Keratinocyte (primary cell): ENCODE measurements at regions not wholly inside any gene's neighbourhood (a gene's known extent, or its start where the extent isn't known, plus 50 kb on each side); places are given as distances from the start of the nearest gene placed in this dataset.

Experiments
- DNase-seq: peaks from one replicate; pipeline ENCODE4 v3.0.0-alpha.2; 2011; ENCODE audit warnings: low read depth, missing footprints, low spot score
- FAIRE-seq: peaks from 2 replicates; lab custom pipeline; 2011; peaks lifted over from hg19 to GRCh38; lab: Jason Lieb, UNC
- H2AFZ ChIP-seq: 2 replicates; pipeline ENCODE4 v1.6.0; 2012; ENCODE audit warnings: low read length, control low read depth, inconsistent platforms; ENCODE audit not compliant: control insufficient read depth
- H3K27ac ChIP-seq: 2 replicates; pipeline ENCODE4 v1.5.1; 2011; ENCODE audit warnings: low read length; ENCODE audit not compliant: control insufficient read depth, insufficient read depth
- H3K27me3 ChIP-seq: 3 replicates; pipeline ENCODE4 v1.6.0; 2011; ENCODE audit warnings: low read length; ENCODE audit not compliant: control insufficient read depth, insufficient read depth; ENCODE audit errors: extremely low read depth
- H3K36me3 ChIP-seq, 2 experiments: 2 replicates in 1 of 2; 3 replicates in 1 of 2; pipeline ENCODE4 v1.5.1; 2011; ENCODE audit warnings: low read length in 2 of 2, mild to moderate bottlenecking in 1 of 2; ENCODE audit not compliant: control insufficient read depth in 2 of 2, insufficient read depth in 2 of 2; ENCODE audit errors: extremely low read depth in 1 of 2
- H3K4me1 ChIP-seq: 3 replicates; pipeline ENCODE4 v1.5.1; 2011; ENCODE audit warnings: low read length; ENCODE audit not compliant: control insufficient read depth, insufficient read depth; ENCODE audit errors: extremely low read depth
- H3K4me2 ChIP-seq: 3 replicates; pipeline ENCODE4 v1.6.0; 2011; ENCODE audit warnings: low read depth, low read length; ENCODE audit not compliant: control insufficient read depth, insufficient read depth; ENCODE audit errors: extremely low read depth
- H3K4me3 ChIP-seq, 3 experiments: fragments of 200-600 bp in 1 of 3; sonication (generic) in 1 of 3; 2 replicates in 2 of 3; 3 replicates in 1 of 3; pipeline ENCODE4 v1.5.1; 2011 to 2016; ENCODE audit warnings: low read length in 3 of 3, mild to moderate bottlenecking in 3 of 3, control low read depth in 2 of 3, inconsistent platforms in 1 of 3, low read depth in 1 of 3, mixed read lengths in 1 of 3, mixed run types in 1 of 3, moderate library complexity in 1 of 3; ENCODE audit not compliant: control insufficient read depth in 2 of 3, insufficient read depth in 2 of 3; ENCODE audit errors: extremely low read depth in 1 of 3
- H3K79me2 ChIP-seq: 2 replicates; pipeline ENCODE4 v1.6.0; 2012; ENCODE audit warnings: low read length; ENCODE audit not compliant: control insufficient read depth, insufficient read depth
- H3K9ac ChIP-seq: 3 replicates; pipeline ENCODE4 v1.6.0; 2011; ENCODE audit warnings: low read length; ENCODE audit not compliant: control insufficient read depth, insufficient read depth; ENCODE audit errors: extremely low read depth
- H3K9me1 ChIP-seq: 3 replicates; pipeline ENCODE4 v1.6.0; 2011; ENCODE audit warnings: low read length; ENCODE audit not compliant: control insufficient read depth, insufficient read depth; ENCODE audit errors: extremely low read depth
- H3K9me3 ChIP-seq: 2 replicates; pipeline ENCODE4 v1.5.1; 2012; ENCODE audit warnings: low read depth, low read length; ENCODE audit not compliant: control insufficient read depth
- H4K20me1 ChIP-seq: 3 replicates; pipeline ENCODE4 v1.6.0; 2011; ENCODE audit warnings: low read length; ENCODE audit not compliant: control insufficient read depth, insufficient read depth; ENCODE audit errors: extremely low read depth
- EZH2 ChIP-seq: IDR thresholded peaks from one replicate; pipeline ENCODE4 v1.6.1; 2012; ENCODE audit warnings: inconsistent platforms, mild to moderate bottlenecking, low read length, moderate library complexity
- dilution Hi-C: fragments of 300-500 bp; cut with MboI; formaldehyde crosslinking; loops from one replicate; pipeline ENCODE4 v1.7.0; 2020; ENCODE audit warnings: low sequenced_read_pairs; ENCODE audit not compliant: extremely low pct_ligation_motif_present
- TF ChIP-seq, protein P1 (sequence below), 3 experiments: IDR thresholded peaks in 1 of 3; conservative IDR thresholded peaks in 1 of 3; optimal IDR thresholded peaks in 1 of 3; 2 replicates in 2 of 3; 3 replicates in 1 of 3; pipeline versions ENCODE3 to v1.5.1; 2011; ENCODE audit warnings: low read length in 3 of 3, mild to moderate bottlenecking in 3 of 3, moderate library complexity in 2 of 3, control low read depth in 1 of 3, inconsistent platforms in 1 of 3; ENCODE audit not compliant: insufficient read depth in 2 of 3; ENCODE audit errors: extremely low read depth in 1 of 3

DNA sequence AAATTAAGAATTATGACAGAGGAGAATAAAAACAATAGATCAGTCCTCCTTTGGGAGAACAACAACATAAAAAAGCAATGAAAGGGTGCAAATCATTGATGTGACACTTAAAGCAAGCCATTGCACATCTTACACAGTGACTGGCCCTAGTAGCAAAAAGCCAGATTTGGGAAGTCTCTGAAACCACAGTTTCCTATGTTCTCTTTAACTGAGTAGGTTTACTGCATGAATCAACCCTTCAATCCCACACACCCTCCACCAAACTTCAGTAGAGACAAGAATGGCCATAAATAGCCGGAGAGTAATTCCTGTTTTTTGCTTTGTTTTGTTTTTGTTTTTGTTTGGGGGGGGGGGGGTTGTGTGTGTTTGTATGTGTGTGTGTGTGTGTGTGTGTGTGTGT lies 180.8 kb downstream of the VEGFC start:
- Histone ChIP-seq H2AFZ (no peak overlapping the region), H4K20me1 (no peaks in the 10 kb centered on the region), H3K9me1 (no peaks in the 10 kb centered on the region), H3K27ac (no peak overlapping the region), H3K4me3 (no peak overlapping the region), H3K27me3 (no peaks in the 10 kb centered on the region), H3K79me2 (no peaks in the 10 kb centered on the region), H3K36me3 (no peaks in the 10 kb centered on the region), H3K9ac (no peak overlapping the region), H3K9me3 (no peaks in the 10 kb centered on the region), H3K4me1 (peaks cover 3% of the 10 kb centered on the region), H3K4me2 (no peak overlapping the region)
- no peak for DNase-seq
- FAIRE-seq: no peak
- TF ChIP-seq, protein P1, sequence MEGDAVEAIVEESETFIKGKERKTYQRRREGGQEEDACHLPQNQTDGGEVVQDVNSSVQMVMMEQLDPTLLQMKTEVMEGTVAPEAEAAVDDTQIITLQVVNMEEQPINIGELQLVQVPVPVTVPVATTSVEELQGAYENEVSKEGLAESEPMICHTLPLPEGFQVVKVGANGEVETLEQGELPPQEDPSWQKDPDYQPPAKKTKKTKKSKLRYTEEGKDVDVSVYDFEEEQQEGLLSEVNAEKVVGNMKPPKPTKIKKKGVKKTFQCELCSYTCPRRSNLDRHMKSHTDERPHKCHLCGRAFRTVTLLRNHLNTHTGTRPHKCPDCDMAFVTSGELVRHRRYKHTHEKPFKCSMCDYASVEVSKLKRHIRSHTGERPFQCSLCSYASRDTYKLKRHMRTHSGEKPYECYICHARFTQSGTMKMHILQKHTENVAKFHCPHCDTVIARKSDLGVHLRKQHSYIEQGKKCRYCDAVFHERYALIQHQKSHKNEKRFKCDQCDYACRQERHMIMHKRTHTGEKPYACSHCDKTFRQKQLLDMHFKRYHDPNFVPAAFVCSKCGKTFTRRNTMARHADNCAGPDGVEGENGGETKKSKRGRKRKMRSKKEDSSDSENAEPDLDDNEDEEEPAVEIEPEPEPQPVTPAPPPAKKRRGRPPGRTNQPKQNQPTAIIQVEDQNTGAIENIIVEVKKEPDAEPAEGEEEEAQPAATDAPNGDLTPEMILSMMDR (optimal IDR thresholded peaks at IDR 0.05 in 1 of 3, IDR thresholded peaks at IDR 0.05 in 1 of 3, conservative IDR thresholded peaks at IDR 0.05 in 1 of 3; ENCODE audit: extremely low read depth in 1 of 3, insufficient read depth in 2 of 3, low read length in 3 of 3): no peak
- TF ChIP-seq EZH2: no peak
- dilution Hi-C loops: no loop called here

DNA sequence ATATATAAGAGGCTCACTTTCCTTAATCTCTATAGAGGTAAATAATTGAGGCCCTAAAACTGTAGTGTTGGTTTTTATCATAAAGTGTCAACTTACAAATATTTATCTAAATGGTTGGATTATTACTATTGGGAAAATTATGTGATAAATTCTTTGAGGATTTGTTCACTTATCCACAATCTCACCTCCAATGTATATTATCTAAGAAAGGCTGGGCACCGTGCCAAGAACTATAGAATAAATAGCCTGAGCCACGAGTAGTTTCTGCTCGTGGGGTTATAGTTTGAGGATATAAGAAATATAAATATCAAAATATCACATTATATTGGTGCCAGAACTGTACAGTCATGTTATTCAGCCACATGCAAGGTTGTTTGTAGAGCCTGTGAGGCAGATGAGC lies 177.9 kb downstream of the VEGFC start:
- dilution Hi-C loops: no loop called here
- no peaks in the 10 kb centered on the region for H3K9me3 ChIP-seq
- H4K20me1 ChIP-seq: no peaks in the 10 kb centered on the region
- no peak overlapping the region for H3K4me3 ChIP-seq
- peaks cover 3% of the 10 kb centered on the region for H3K4me1 ChIP-seq
- DNase-seq (no peak), FAIRE-seq (no peak)
- no peaks in the 10 kb centered on the region for H3K9me1 ChIP-seq
- no peak overlapping the region for H3K4me2 ChIP-seq
- peaks cover 1% of the 10 kb centered on the region for H3K27me3 ChIP-seq
- no peak overlapping the region for H2AFZ ChIP-seq
- H3K27ac ChIP-seq: no peak overlapping the region
- no peak overlapping the region for H3K9ac ChIP-seq
- no peaks in the 10 kb centered on the region for H3K79me2 ChIP-seq
- H3K36me3 ChIP-seq: no peaks in the 10 kb centered on the region
- no peak for TF ChIP-seq EZH2
- TF ChIP-seq, protein P1 (optimal IDR thresholded peaks at IDR 0.05 in 1 of 3, IDR thresholded peaks at IDR 0.05 in 1 of 3, conservative IDR thresholded peaks at IDR 0.05 in 1 of 3; ENCODE audit: extremely low read depth in 1 of 3, insufficient read depth in 2 of 3, low read length in 3 of 3): no peak
